ENCODE measurements at regions not wholly inside any gene's neighbourhood (a gene's known extent, or its start where the extent isn't known, plus 50 kb on each side); places are given as distances from the start of the nearest gene placed in this dataset.
"Not testable (repeated sequence)": the region's sequence is repeated elsewhere in the genome, so short reads cannot be mapped to it uniquely, and the experiment has no call there.

- Mint-ChIP-seq H3K4me1 (ENCODE audit: low read depth) (no peaks in the 10 kb centered on the region), H3K36me3 (ENCODE audit: low read depth) (no peaks in the 10 kb centered on the region), H3K9me3 (ENCODE audit: low read depth) (peaks cover 16% of the 10 kb centered on the region), H3K27me3 (ENCODE audit: low read depth) (peaks cover 31% of the 10 kb centered on the region), H3K4me3 (ENCODE audit: unreplicated experiment) (no peak overlapping the region), H3K27ac (ENCODE audit: unreplicated experiment) (no peak overlapping the region)
- no peak for DNase-seq (ENCODE audit: low spot score)
- TF ChIP-seq CTCF (IDR thresholded peaks at IDR 0.05): no peak
These were observed 225.1 kb upstream of the RASA1 start for GRCh38 chr5:87042554-87042953.

GRCh38 chr5:87048156-87048555 is 219.5 kb upstream of the RASA1 start:
- Mint-ChIP-seq H3K27me3 (ENCODE audit: low read depth) (peaks cover 16% of the 10 kb centered on the region), H3K4me3 (ENCODE audit: unreplicated experiment) (no peak overlapping the region), H3K4me1 (ENCODE audit: low read depth) (no peaks in the 10 kb centered on the region), H3K9me3 (ENCODE audit: low read depth) (peaks cover 24% of the 10 kb centered on the region), H3K27ac (ENCODE audit: unreplicated experiment) (no peak overlapping the region), H3K36me3 (ENCODE audit: low read depth) (peaks cover 2% of the 10 kb centered on the region)
- no peak for TF ChIP-seq CTCF (IDR thresholded peaks at IDR 0.05)
- no peak for DNase-seq (ENCODE audit: low spot score)

GRCh38 chr5:87049012-87049411 is 218.7 kb upstream of the RASA1 start:
- H3K4me3 Mint-ChIP-seq (ENCODE audit: unreplicated experiment); H3K4me1 Mint-ChIP-seq (ENCODE audit: low read depth); H3K27ac Mint-ChIP-seq (ENCODE audit: unreplicated experiment); DNase-seq (ENCODE audit: low spot score); H3K36me3 Mint-ChIP-seq (ENCODE audit: low read depth): not testable (repeated sequence)
- H3K27me3 Mint-ChIP-seq (ENCODE audit: low read depth): peaks cover 13% of the 10 kb centered on the region
- peaks cover 17% of the 10 kb centered on the region for H3K9me3 Mint-ChIP-seq (ENCODE audit: low read depth)

GRCh38 chr5:87051502-87052113 is 216.1 kb upstream of the RASA1 start:
- H3K27ac Mint-ChIP-seq (ENCODE audit: unreplicated experiment): no peak overlapping the region

GRCh38 chr5:87053146-87053545 is 214.5 kb upstream of the RASA1 start:
- Mint-ChIP-seq H3K4me3 (ENCODE audit: unreplicated experiment) (no peak overlapping the region), H3K4me1 (ENCODE audit: low read depth) (no peaks in the 10 kb centered on the region), H3K9me3 (ENCODE audit: low read depth) (peaks cover 17% of the 10 kb centered on the region), H3K27me3 (ENCODE audit: low read depth) (peaks cover 2% of the 10 kb centered on the region), H3K27ac (ENCODE audit: unreplicated experiment) (no peak overlapping the region), H3K36me3 (ENCODE audit: low read depth) (peaks cover 2% of the 10 kb centered on the region)
- DNase-seq (ENCODE audit: low spot score): no peak
- TF ChIP-seq CTCF (IDR thresholded peaks at IDR 0.05): no peak

More at GRCh38 chr5:87051502-87052113, 216.1 kb upstream of the RASA1 start:
- Mint-ChIP-seq H3K4me1 (ENCODE audit: low read depth) (no peaks in the 10 kb centered on the region), H3K9me3 (ENCODE audit: low read depth) (peaks cover 17% of the 10 kb centered on the region), H3K27me3 (ENCODE audit: low read depth) (peaks cover 2% of the 10 kb centered on the region), H3K4me3 (ENCODE audit: unreplicated experiment) (no peak overlapping the region), H3K36me3 (ENCODE audit: low read depth) (peaks cover 2% of the 10 kb centered on the region)
- no peak for DNase-seq (ENCODE audit: low spot score)
- TF ChIP-seq CTCF (IDR thresholded peaks at IDR 0.05): no peak

- Mint-ChIP-seq H3K27me3 (ENCODE audit: low read depth) (peaks cover 2% of the 10 kb centered on the region), H3K36me3 (ENCODE audit: low read depth) (no peaks in the 10 kb centered on the region), H3K4me1 (ENCODE audit: low read depth) (no peaks in the 10 kb centered on the region), H3K27ac (ENCODE audit: unreplicated experiment) (no peak overlapping the region), H3K9me3 (ENCODE audit: low read depth) (peaks cover 5% of the 10 kb centered on the region), H3K4me3 (ENCODE audit: unreplicated experiment) (no peak overlapping the region)
- TF ChIP-seq CTCF (IDR thresholded peaks at IDR 0.05): no peak
- no peak for DNase-seq (ENCODE audit: low spot score)
These were observed 212.9 kb upstream of the RASA1 start for GRCh38 chr5:87054821-87055220.

All from chondrocyte (in vitro differentiated cells).